ENCODE measurements at regions not wholly inside any gene's neighbourhood (a gene's known extent, or its start where the extent isn't known, plus 50 kb on each side); places are given as distances from the start of the nearest gene placed in this dataset.

DNA sequence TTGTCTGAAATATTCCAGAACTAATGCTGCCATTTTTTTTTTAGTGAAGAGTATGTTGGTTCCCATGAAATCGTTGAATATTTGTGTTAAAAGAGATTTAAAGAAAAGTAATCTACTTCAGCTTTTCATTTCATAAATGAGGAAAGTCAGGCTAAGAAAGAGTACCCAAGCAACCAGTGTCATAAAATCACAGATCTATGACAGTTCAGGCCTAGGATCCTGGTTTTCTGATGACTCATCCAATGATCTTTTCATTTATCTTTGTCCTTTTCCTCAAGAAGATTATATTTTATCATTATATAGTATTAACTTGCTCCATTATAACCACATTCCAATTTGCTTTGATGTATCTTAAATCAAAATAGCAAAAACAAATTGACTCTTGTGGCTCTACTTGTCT lies 139.4 kb upstream of the HCCS start:
- TF ChIP-seq CTCF (IDR thresholded peaks at IDR 0.05) = no peak
- no peak overlapping the region for H3K4me3 Mint-ChIP-seq (ENCODE audit: unreplicated experiment)
- peak overlapping the region; percentile 68 for H3K27ac Mint-ChIP-seq (ENCODE audit: unreplicated experiment)
- no peaks in the 10 kb centered on the region for H3K27me3 Mint-ChIP-seq (ENCODE audit: low read depth)
- no peak for DNase-seq (ENCODE audit: low spot score)
- H3K9me3 Mint-ChIP-seq (ENCODE audit: low read depth) = peaks cover 13% of the 10 kb centered on the region
- H3K36me3 Mint-ChIP-seq (ENCODE audit: low read depth) = no peaks in the 10 kb centered on the region
- peaks cover 24% of the 10 kb centered on the region for H3K4me1 Mint-ChIP-seq (ENCODE audit: low read depth)

GRCh38 chrX:10972706-10973105 lies 138.4 kb upstream of the HCCS start:
- Mint-ChIP-seq H3K9me3 (ENCODE audit: low read depth) (peaks cover 13% of the 10 kb centered on the region), H3K36me3 (ENCODE audit: low read depth) (no peaks in the 10 kb centered on the region), H3K4me3 (ENCODE audit: unreplicated experiment) (no peak overlapping the region), H3K4me1 (ENCODE audit: low read depth) (peaks cover 24% of the 10 kb centered on the region), H3K27ac (ENCODE audit: unreplicated experiment) (peak overlapping the region; percentile 6), H3K27me3 (ENCODE audit: low read depth) (no peaks in the 10 kb centered on the region)
- no peak for TF ChIP-seq CTCF (IDR thresholded peaks at IDR 0.05)
- no peak for DNase-seq (ENCODE audit: low spot score)

DNA sequence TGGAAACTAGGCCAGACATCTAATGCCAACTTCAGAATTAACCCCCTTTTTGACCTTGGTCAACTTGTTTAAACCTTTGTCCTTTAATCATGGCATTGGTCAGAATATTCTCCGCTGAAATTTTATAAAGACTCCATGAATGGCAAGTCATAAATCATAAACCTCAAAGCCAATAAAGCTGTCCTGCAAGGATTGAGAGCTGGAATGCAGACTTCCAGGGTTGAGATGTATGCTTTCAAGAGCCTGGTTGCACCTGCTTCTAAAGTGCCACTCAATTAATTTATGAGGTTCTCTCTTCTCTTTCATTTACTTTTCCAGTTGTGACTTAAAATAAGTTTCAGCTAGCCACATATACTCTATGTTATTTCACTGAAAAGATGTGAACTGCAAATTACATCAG lies 136.2 kb upstream of the HCCS start:
- TF ChIP-seq CTCF (IDR thresholded peaks at IDR 0.05) = no peak
- H3K27me3 Mint-ChIP-seq (ENCODE audit: low read depth) = no peaks in the 10 kb centered on the region
- H3K9me3 Mint-ChIP-seq (ENCODE audit: low read depth) = peaks cover 23% of the 10 kb centered on the region
- no peak overlapping the region for H3K4me3 Mint-ChIP-seq (ENCODE audit: unreplicated experiment)
- H3K27ac Mint-ChIP-seq (ENCODE audit: unreplicated experiment) = no peak overlapping the region
- H3K4me1 Mint-ChIP-seq (ENCODE audit: low read depth) = peaks cover 24% of the 10 kb centered on the region
- H3K36me3 Mint-ChIP-seq (ENCODE audit: low read depth) = no peaks in the 10 kb centered on the region
- DNase-seq (ENCODE audit: low spot score) = no peak

- no peak overlapping the region for H3K27ac Mint-ChIP-seq (ENCODE audit: unreplicated experiment)
- H3K4me3 Mint-ChIP-seq (ENCODE audit: unreplicated experiment) = no peak overlapping the region
- H3K27me3 Mint-ChIP-seq (ENCODE audit: low read depth) = no peaks in the 10 kb centered on the region
- no peak for TF ChIP-seq CTCF (IDR thresholded peaks at IDR 0.05)
- DNase-seq (ENCODE audit: low spot score) = no peak
- H3K9me3 Mint-ChIP-seq (ENCODE audit: low read depth) = peaks cover 19% of the 10 kb centered on the region
- H3K36me3 Mint-ChIP-seq (ENCODE audit: low read depth) = no peaks in the 10 kb centered on the region
- H3K4me1 Mint-ChIP-seq (ENCODE audit: low read depth) = peaks cover 8% of the 10 kb centered on the region
Observed at GRCh38 chrX:10979956-10980355, 131.2 kb upstream of the HCCS start.

GRCh38 chrX:10981506-10981905 lies 129.6 kb upstream of the HCCS start:
- Mint-ChIP-seq H3K27ac (ENCODE audit: unreplicated experiment) (no peak overlapping the region), H3K4me1 (ENCODE audit: low read depth) (peaks cover 9% of the 10 kb centered on the region), H3K27me3 (ENCODE audit: low read depth) (no peaks in the 10 kb centered on the region), H3K36me3 (ENCODE audit: low read depth) (no peaks in the 10 kb centered on the region), H3K9me3 (ENCODE audit: low read depth) (peaks cover 22% of the 10 kb centered on the region), H3K4me3 (ENCODE audit: unreplicated experiment) (no peak overlapping the region)
- no peak for TF ChIP-seq CTCF (IDR thresholded peaks at IDR 0.05)
- DNase-seq (ENCODE audit: low spot score) = no peak
